Fibroblast of lung (primary cell): ENCODE measurements at regions not wholly inside any gene's neighbourhood (a gene's known extent, or its start where the extent isn't known, plus 50 kb on each side); places are given as distances from the start of the nearest gene placed in this dataset.

Experiments
- EZH2 ChIP-seq: IDR thresholded peaks from 2 replicates; pipeline ENCODE4 v1.5.1; 2012; ENCODE audit warnings: low read length, control low read depth, mild to moderate bottlenecking; ENCODE audit errors: missing control alignments
- TF ChIP-seq, protein P1 (sequence below), 2 donors: IDR thresholded peaks in 1 of 2; conservative IDR thresholded peaks in 1 of 2; 1 replicate in 1 of 2; 2 replicates in 1 of 2; pipeline ENCODE4 v1.5.1; 2011 to 2012; ENCODE audit warnings: low read length in 2 of 2, control low read depth in 1 of 2, inconsistent platforms in 1 of 2, low read depth in 1 of 2, mild to moderate bottlenecking in 1 of 2

DNA sequence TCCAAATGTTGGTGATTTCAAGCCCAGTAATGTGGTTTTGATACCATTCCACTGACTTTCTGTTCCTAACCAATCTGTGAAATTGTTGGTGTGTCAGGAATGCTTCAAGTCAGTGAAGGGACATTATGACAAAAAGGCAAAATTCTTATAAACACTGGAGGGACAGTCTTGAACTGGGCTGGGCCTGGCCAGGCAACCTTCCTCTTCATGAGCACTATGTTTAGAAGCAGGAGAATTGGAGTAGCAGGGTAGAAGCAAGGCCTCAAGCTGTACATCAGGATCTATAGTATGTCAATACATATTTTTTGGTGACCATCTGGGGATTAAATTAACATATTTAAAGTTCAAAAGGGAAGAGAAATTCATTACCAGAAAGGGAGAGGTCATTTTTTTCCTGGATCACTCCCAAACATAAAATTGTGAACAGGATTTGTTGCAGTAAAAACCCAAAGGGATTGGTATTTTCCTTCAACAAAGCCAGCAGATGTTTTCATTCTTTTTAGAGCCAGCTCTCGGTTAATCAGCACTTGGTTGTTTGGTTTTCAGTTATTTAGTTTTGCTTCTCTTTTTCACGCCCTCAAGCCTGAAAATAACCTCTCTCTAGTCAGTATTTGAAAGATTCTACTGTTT lies 77.9 kb upstream of the PIK3R1 start:
- TF ChIP-seq, protein P1, sequence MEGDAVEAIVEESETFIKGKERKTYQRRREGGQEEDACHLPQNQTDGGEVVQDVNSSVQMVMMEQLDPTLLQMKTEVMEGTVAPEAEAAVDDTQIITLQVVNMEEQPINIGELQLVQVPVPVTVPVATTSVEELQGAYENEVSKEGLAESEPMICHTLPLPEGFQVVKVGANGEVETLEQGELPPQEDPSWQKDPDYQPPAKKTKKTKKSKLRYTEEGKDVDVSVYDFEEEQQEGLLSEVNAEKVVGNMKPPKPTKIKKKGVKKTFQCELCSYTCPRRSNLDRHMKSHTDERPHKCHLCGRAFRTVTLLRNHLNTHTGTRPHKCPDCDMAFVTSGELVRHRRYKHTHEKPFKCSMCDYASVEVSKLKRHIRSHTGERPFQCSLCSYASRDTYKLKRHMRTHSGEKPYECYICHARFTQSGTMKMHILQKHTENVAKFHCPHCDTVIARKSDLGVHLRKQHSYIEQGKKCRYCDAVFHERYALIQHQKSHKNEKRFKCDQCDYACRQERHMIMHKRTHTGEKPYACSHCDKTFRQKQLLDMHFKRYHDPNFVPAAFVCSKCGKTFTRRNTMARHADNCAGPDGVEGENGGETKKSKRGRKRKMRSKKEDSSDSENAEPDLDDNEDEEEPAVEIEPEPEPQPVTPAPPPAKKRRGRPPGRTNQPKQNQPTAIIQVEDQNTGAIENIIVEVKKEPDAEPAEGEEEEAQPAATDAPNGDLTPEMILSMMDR (conservative IDR thresholded peaks at IDR 0.05 in 1 of 2, IDR thresholded peaks at IDR 0.05 in 1 of 2; ENCODE audit: low read depth in 1 of 2, low read length in 2 of 2): no peak
- no peak for TF ChIP-seq EZH2
